ENCODE measurements at regions not wholly inside any gene's neighbourhood (a gene's known extent, or its start where the extent isn't known, plus 50 kb on each side); places are given as distances from the start of the nearest gene placed in this dataset.

DNA sequence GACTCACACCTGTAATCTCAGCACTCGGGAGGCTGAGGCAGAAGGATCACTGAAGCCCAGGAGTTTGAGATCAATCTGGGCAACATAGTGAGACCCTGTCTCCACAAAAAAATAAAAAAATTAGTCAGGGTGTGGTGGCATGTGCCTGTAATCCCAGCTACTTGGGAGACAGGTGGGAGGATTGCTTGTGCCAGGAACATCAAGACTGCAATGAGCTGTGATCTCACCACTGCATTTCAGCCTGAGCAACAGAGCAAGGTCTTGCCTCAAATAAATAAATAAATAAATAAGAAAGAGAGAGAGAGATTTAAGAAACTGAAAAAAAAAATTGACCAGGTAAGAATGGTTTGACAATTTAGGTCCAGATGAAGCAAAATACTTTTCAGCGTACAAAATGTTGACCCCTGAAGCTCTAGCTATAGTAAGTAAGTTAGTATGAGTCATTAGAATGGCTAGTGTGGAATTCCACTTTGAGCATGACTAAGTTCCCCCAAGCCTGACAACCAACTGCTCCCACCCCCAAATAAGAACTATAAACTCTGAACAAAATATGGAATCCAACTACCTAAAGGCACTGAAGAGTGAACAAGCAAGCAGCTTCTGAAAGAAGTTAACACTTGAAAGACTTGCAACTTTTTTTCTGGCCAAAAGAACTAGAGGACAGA is 217.8 kb upstream of the TLE4 start:
- TF ChIP-seq EZH2 (IDR thresholded peaks at IDR 0.05; ENCODE audit: insufficient read depth, poor library complexity, severe bottlenecking) (no peak), EZH2phosphoT487 (IDR thresholded peaks at IDR 0.05; ENCODE audit: insufficient read depth, low read depth) (no peak)

All from GM23248 (cell line).